IMR-90 (cell line): ENCODE measurements at regions not wholly inside any gene's neighbourhood (a gene's known extent, or its start where the extent isn't known, plus 50 kb on each side); places are given as distances from the start of the nearest gene placed in this dataset.

Source experiments
- ATAC-seq: fragments of 200-7000 bp; cut with Tn5 transposase; 2 replicates; pipeline ENCODE4 v1.9.1; 2020; ENCODE audit warnings: low read depth, mild to moderate bottlenecking, moderate library complexity
- BruUV-seq: library from RNA; stranded (reverse); fragments of 400-500 nt; replicated peaks from 2 replicates; lab custom pipeline; 2021; lab: Mats Ljungman, UMichigan
- CTCF ChIA-PET: fragments of 300-600 bp; formaldehyde crosslinking; extraction: SDS; loops from one replicate; lab custom pipeline; 2021; ENCODE audit warnings: antibody characterized with exemption; lab: Yijun Ruan, JAX
- POLR2A ChIA-PET: fragments of 300-600 bp; sonication (Branson Sonifier 250); formaldehyde crosslinking; loops from one replicate; lab custom pipeline; 2022; ENCODE audit warnings: antibody characterized with exemption; ENCODE audit not compliant: unreplicated experiment; lab: Charles Lee
- DNase-seq: peaks from one replicate; pipeline ENCODE4 v3.0.0; 2013
- H2AFZ ChIP-seq: replicated peaks from 2 replicates; pipeline ENCODE3; 2013; ENCODE audit warnings: low read length, mild to moderate bottlenecking; ENCODE audit not compliant: poor library complexity
- H2AK5ac ChIP-seq: 2 replicates; pipeline ENCODE4 v1.6.1; 2013; ENCODE audit warnings: low read depth, low read length, inconsistent platforms
- H2AK9ac ChIP-seq: replicated peaks from 2 replicates; pipeline ENCODE3; 2013; ENCODE audit warnings: mild to moderate bottlenecking, low read depth, low read length, moderate library complexity; ENCODE audit not compliant: poor library complexity
- H2BK120ac ChIP-seq: 2 replicates; pipeline ENCODE4 v1.6.1; 2013; ENCODE audit warnings: low read depth, low read length, inconsistent platforms
- H2BK15ac ChIP-seq: 3 replicates; pipeline ENCODE4 v1.6.1; 2013; ENCODE audit warnings: low read depth, low read length, inconsistent platforms
- H2BK20ac ChIP-seq: 2 replicates; pipeline ENCODE4 v1.6.1; 2013; ENCODE audit warnings: low read depth, mild to moderate bottlenecking, inconsistent platforms, low read length, moderate library complexity
- H2BK5ac ChIP-seq: 2 replicates; pipeline ENCODE4 v1.6.1; 2013; ENCODE audit warnings: mild to moderate bottlenecking, low read depth, low read length, inconsistent platforms; ENCODE audit not compliant: poor library complexity, severe bottlenecking
- H3K14ac ChIP-seq: replicated peaks from 2 replicates; pipeline ENCODE4 v1.6.1; 2013; ENCODE audit warnings: low read depth, low read length, inconsistent platforms
- H3K18ac ChIP-seq: 2 replicates; pipeline ENCODE4 v1.6.1; 2013; ENCODE audit warnings: low read depth, low read length, control low read depth
- H3K23ac ChIP-seq: 2 replicates; pipeline ENCODE4 v1.6.1; 2013; ENCODE audit warnings: low read depth, low read length, inconsistent platforms
- H3K27ac ChIP-seq: 2 replicates; pipeline ENCODE4 v1.5.1; 2013; ENCODE audit warnings: mild to moderate bottlenecking, control low read depth, low read length; ENCODE audit not compliant: insufficient read depth
- H3K27me3 ChIP-seq: 2 replicates; pipeline ENCODE4 v1.6.1; 2013; ENCODE audit warnings: low read length; ENCODE audit not compliant: control insufficient read depth, insufficient read depth
- H3K36me3 ChIP-seq: 2 replicates; pipeline ENCODE4 v1.6.1; 2013; ENCODE audit warnings: low read length, mixed read lengths; ENCODE audit not compliant: control insufficient read depth, insufficient read depth
- H3K4ac ChIP-seq: 2 replicates; pipeline ENCODE4 v1.6.1; 2013; ENCODE audit warnings: low read depth, low read length, inconsistent platforms
- H3K4me1 ChIP-seq: 2 replicates; pipeline ENCODE4 v1.6.1; 2013; ENCODE audit warnings: low read length, mixed read lengths; ENCODE audit not compliant: control insufficient read depth, insufficient read depth
- H3K4me2 ChIP-seq: 2 replicates; pipeline ENCODE4 v1.6.1; 2013; ENCODE audit warnings: low read depth, mild to moderate bottlenecking, control low read depth, low read length, moderate library complexity
- H3K4me3 ChIP-seq: 2 replicates; pipeline ENCODE4 v1.5.1; 2013; ENCODE audit warnings: low read depth, mild to moderate bottlenecking, control low read depth, low read length, moderate library complexity; ENCODE audit not compliant: insufficient read depth
- H3K56ac ChIP-seq: 2 replicates; pipeline ENCODE4 v1.6.1; 2013; ENCODE audit warnings: low read length, inconsistent platforms; ENCODE audit not compliant: insufficient read depth; ENCODE audit errors: extremely low read depth
- H3K79me1 ChIP-seq, 2 experiments: 2 replicates each; pipeline ENCODE4 v1.6.1; 2013; ENCODE audit warnings: low read length in 2 of 2, inconsistent platforms in 1 of 2, low read depth in 1 of 2
- H3K9ac ChIP-seq: 2 replicates; pipeline ENCODE4 v1.6.1; 2013; ENCODE audit warnings: low read depth, low read length, control low read depth
- H3K9me1 ChIP-seq: 2 replicates; pipeline ENCODE4 v1.6.1; 2013; ENCODE audit warnings: low read length, inconsistent platforms; ENCODE audit not compliant: insufficient read depth
- H3K9me3 ChIP-seq: 2 replicates; pipeline ENCODE4 v1.6.1; 2013; ENCODE audit warnings: low read length; ENCODE audit not compliant: control insufficient read depth, insufficient read depth
- H4K20me1 ChIP-seq: 2 replicates; pipeline ENCODE4 v1.6.1; 2013; ENCODE audit warnings: low read length, inconsistent platforms; ENCODE audit not compliant: insufficient read depth
- H4K5ac ChIP-seq: 2 replicates; pipeline ENCODE4 v1.6.1; 2013; ENCODE audit warnings: mild to moderate bottlenecking, low read depth, low read length, control low read depth
- H4K8ac ChIP-seq, 2 experiments: 2 replicates each; pipeline ENCODE4 v1.6.1; 2013; ENCODE audit warnings: low read depth in 2 of 2, low read length in 2 of 2, control low read depth in 1 of 2, inconsistent platforms in 1 of 2
- H4K91ac ChIP-seq: 2 replicates; pipeline ENCODE4 v1.6.1; 2013; ENCODE audit warnings: low read depth, low read length, inconsistent platforms; ENCODE audit not compliant: insufficient read depth
- BHLHE40 ChIP-seq: fragments of 150-350 bp; IDR thresholded peaks from 2 replicates; pipeline ENCODE4 v1.6.1; 2016; ENCODE audit warnings: mild to moderate bottlenecking, low read depth, low read length
- CEBPB ChIP-seq: IDR thresholded peaks from 2 replicates; pipeline ENCODE4 v1.6.1; 2012; ENCODE audit warnings: low read depth, low read length, improper control_type of control experiment
- CTCF ChIP-seq: conservative IDR thresholded peaks from 2 replicates; pipeline ENCODE4 v1.5.1; 2012; ENCODE audit warnings: mild to moderate bottlenecking, low read depth, low read length, improper control_type of control experiment
- ELK1 ChIP-seq: fragments of 150-350 bp; IDR thresholded peaks from 2 replicates; pipeline ENCODE4 v1.6.1; 2016; ENCODE audit warnings: low read depth, mild to moderate bottlenecking, low read length, moderate library complexity, borderline replicate concordance
- FOS ChIP-seq: fragments of 150-350 bp; IDR thresholded peaks from 2 replicates; pipeline ENCODE4 v1.6.1; 2016; ENCODE audit warnings: low read depth, low read length
- MAFK ChIP-seq: IDR thresholded peaks from 2 replicates; pipeline ENCODE4 v1.6.1; 2012; ENCODE audit warnings: low read depth, low read length, improper control_type of control experiment
- POLR2A ChIP-seq: IDR thresholded peaks from 2 replicates; pipeline ENCODE4 v1.6.1; 2012; ENCODE audit warnings: mild to moderate bottlenecking, low read depth, low read length
- RFX5 ChIP-seq: IDR thresholded peaks from 2 replicates; pipeline ENCODE4 v1.8.0; 2012; ENCODE audit warnings: low read depth, mild to moderate bottlenecking, low read length, moderate library complexity
- USF2 ChIP-seq: fragments of 150-350 bp; IDR thresholded peaks from 2 replicates; pipeline ENCODE4 v1.6.1; 2017; ENCODE audit warnings: mild to moderate bottlenecking, antibody characterized with exemption, low read length, low read depth
- WGBS, 2 experiments: methylation state at CpG; one replicate each; pipeline versions ENCODE4 v1.1.5 to v1.1.7; 2013; ENCODE audit warnings: missing lambda C conversion rate in 2 of 2; ENCODE audit not compliant: insufficient read length in 1 of 2; ENCODE audit errors: extremely low coverage in 2 of 2; 5-methylcytosine and 5-hydroxymethylcytosine counted together
- dilution Hi-C: fragments of 300-500 bp; cut with HindIII; formaldehyde crosslinking; loops from one replicate; pipeline ENCODE4 v1.14.3; 2018; ENCODE audit warnings: low sequenced_read_pairs; ENCODE audit not compliant: unreplicated experiment
- in situ Hi-C: fragments of 300-500 bp; cut with MboI; formaldehyde crosslinking; loops from 3 replicates; pipeline ENCODE4 v1.14.3; 2019; ENCODE audit warnings: low sequenced_read_pairs, inconsistent platforms, mixed read lengths
- intact Hi-C: fragments of 100-400 bp; cut with micrococcal nuclease; formaldehyde crosslinking; loops from 2 replicates; pipeline ENCODE4 v1.10.0; 2022

- POLR2A ChIA-PET: no interaction called here
- H2BK120ac ChIP-seq: no peak overlapping the region
- H2AFZ ChIP-seq: no peak overlapping the region
- H3K27me3 ChIP-seq: no peaks in the 10 kb centered on the region
- H3K4me3 ChIP-seq: no peak overlapping the region
- H3K14ac ChIP-seq: no peak overlapping the region
- H2AK5ac ChIP-seq: no peak overlapping the region
- no peak overlapping the region for H3K4ac ChIP-seq
- no peak overlapping the region for H4K5ac ChIP-seq
- H3K18ac ChIP-seq: no peak overlapping the region
- H4K91ac ChIP-seq: no peak overlapping the region
- H3K4me2 ChIP-seq: no peak overlapping the region
- H2AK9ac ChIP-seq: no peak overlapping the region
- no peak overlapping the region for H2BK20ac ChIP-seq
- no peaks in the 10 kb centered on the region for H3K9me3 ChIP-seq
- no peak overlapping the region for H2BK5ac ChIP-seq
- H4K20me1 ChIP-seq: no peaks in the 10 kb centered on the region
- no peak overlapping the region for H2BK15ac ChIP-seq
- dilution Hi-C loops (no loop called here), in situ Hi-C loops (no loop called here), intact Hi-C loops (no loop called here)
- no peak overlapping the region for H3K9ac ChIP-seq
- no peak for TF ChIP-seq CTCF
- no peak for TF ChIP-seq CEBPB
- TF ChIP-seq USF2: no peak
- no peak for TF ChIP-seq ELK1
- no peak for TF ChIP-seq RFX5
- TF ChIP-seq FOS: no peak
- TF ChIP-seq MAFK: no peak
- TF ChIP-seq BHLHE40: no peak
- TF ChIP-seq POLR2A: no peak
- no peaks in the 10 kb centered on the region for H3K79me1 ChIP-seq
- no peaks in the 10 kb centered on the region for H3K36me3 ChIP-seq
- CTCF ChIA-PET: no interaction called here
- H3K4me1 ChIP-seq: no peaks in the 10 kb centered on the region
- no peak overlapping the region for H3K27ac ChIP-seq
- H4K8ac ChIP-seq: no peak overlapping the region
- ATAC-seq (no peak), DNase-seq (no peak)
- no peaks in the 10 kb centered on the region for H3K9me1 ChIP-seq
- WGBS, 2 experiments: no CpG with 5 or more reads among the region's 3 CpGs
- no TSS peak for BruUV-seq
- H3K23ac ChIP-seq: no peak overlapping the region
- no peak overlapping the region for H3K56ac ChIP-seq
Observed at GRCh38 chr4:106618956-106619355, 250.4 kb upstream of the GIMD1 start.
